NCI-H146 treated with DMSO at 0.1 percent for 48 hours (cell line): ENCODE measurements at regions not wholly inside any gene's neighbourhood (a gene's known extent, or its start where the extent isn't known, plus 50 kb on each side); places are given as distances from the start of the nearest gene placed in this dataset.

Experiments
- DNase-seq: peaks from one replicate; lab custom pipeline; 2025; ENCODE audit not compliant: unreplicated experiment; lab: John Stamatoyannopoulos, UW

- DNase-seq = no peak
Observed at GRCh38 chr3:5523125-5523524, 335.6 kb downstream of the EDEM1 start.

GRCh38 chr3:5531039-5531438 lies 343.5 kb downstream of the EDEM1 start:
- DNase-seq = no peak

- DNase-seq = no peak
Observed at GRCh38 chr3:5531741-5532290, 344.3 kb downstream of the EDEM1 start.

- DNase-seq = no peak
Observed at GRCh38 chr3:5540532-5540931, 353.0 kb downstream of the EDEM1 start.

GRCh38 chr3:5542472-5542871 lies 355.0 kb downstream of the EDEM1 start:
- no peak for DNase-seq

GRCh38 chr3:5543047-5543446 lies 355.5 kb downstream of the EDEM1 start:
- DNase-seq = no peak

- DNase-seq = no peak
Observed at GRCh38 chr3:5545719-5546118, 358.2 kb downstream of the EDEM1 start.

- no peak for DNase-seq
Observed at GRCh38 chr3:5553203-5553602, 365.7 kb downstream of the EDEM1 start.

- no peak for DNase-seq
Observed at GRCh38 chr3:5554245-5554747, 366.8 kb downstream of the EDEM1 start.

GRCh38 chr3:5560199-5560598 lies 372.7 kb downstream of the EDEM1 start:
- no peak for DNase-seq

- no peak for DNase-seq
Observed at GRCh38 chr3:5563537-5564277, 376.2 kb downstream of the EDEM1 start.

GRCh38 chr3:5564278-5564666 lies 376.8 kb downstream of the EDEM1 start:
- no peak for DNase-seq

GRCh38 chr3:5565026-5565425 lies 377.5 kb downstream of the EDEM1 start:
- DNase-seq = no peak

GRCh38 chr3:5567113-5567512 lies 379.6 kb downstream of the EDEM1 start:
- no peak for DNase-seq

GRCh38 chr3:5568451-5568850 lies 380.9 kb downstream of the EDEM1 start:
- DNase-seq = no peak

GRCh38 chr3:5569152-5569551 lies 381.6 kb downstream of the EDEM1 start:
- DNase-seq = no peak

GRCh38 chr3:5572168-5572567 lies 384.7 kb downstream of the EDEM1 start:
- no peak for DNase-seq

GRCh38 chr3:5576277-5577011 lies 388.9 kb downstream of the EDEM1 start:
- no peak for DNase-seq

- DNase-seq = no peak
Observed at GRCh38 chr3:5579139-5579602, 391.7 kb downstream of the EDEM1 start.

GRCh38 chr3:5579946-5580345 lies 392.4 kb downstream of the EDEM1 start:
- DNase-seq = no peak

GRCh38 chr3:5580826-5581225 lies 393.3 kb downstream of the EDEM1 start:
- no peak for DNase-seq

GRCh38 chr3:5581743-5582142 lies 394.2 kb downstream of the EDEM1 start:
- DNase-seq = no peak
